Stimulated activated CD4-positive, alpha-beta T cell treated with anti-CD3 and anti-CD28 coated beads, TNF-alpha, amount 100 ng/mL, for 48 hours (primary cell): ENCODE measurements at regions not wholly inside any gene's neighbourhood (a gene's known extent, or its start where the extent isn't known, plus 50 kb on each side); places are given as distances from the start of the nearest gene placed in this dataset.
"Not testable (repeated sequence)": the region's sequence is repeated elsewhere in the genome, so short reads cannot be mapped to it uniquely, and the experiment has no call there.

Experiments
- DNase-seq, 3 donors: peaks; one replicate each; pipeline ENCODE4 v3.0.0-alpha.2; 2020; ENCODE audit warnings: low read depth in 3 of 3

DNA sequence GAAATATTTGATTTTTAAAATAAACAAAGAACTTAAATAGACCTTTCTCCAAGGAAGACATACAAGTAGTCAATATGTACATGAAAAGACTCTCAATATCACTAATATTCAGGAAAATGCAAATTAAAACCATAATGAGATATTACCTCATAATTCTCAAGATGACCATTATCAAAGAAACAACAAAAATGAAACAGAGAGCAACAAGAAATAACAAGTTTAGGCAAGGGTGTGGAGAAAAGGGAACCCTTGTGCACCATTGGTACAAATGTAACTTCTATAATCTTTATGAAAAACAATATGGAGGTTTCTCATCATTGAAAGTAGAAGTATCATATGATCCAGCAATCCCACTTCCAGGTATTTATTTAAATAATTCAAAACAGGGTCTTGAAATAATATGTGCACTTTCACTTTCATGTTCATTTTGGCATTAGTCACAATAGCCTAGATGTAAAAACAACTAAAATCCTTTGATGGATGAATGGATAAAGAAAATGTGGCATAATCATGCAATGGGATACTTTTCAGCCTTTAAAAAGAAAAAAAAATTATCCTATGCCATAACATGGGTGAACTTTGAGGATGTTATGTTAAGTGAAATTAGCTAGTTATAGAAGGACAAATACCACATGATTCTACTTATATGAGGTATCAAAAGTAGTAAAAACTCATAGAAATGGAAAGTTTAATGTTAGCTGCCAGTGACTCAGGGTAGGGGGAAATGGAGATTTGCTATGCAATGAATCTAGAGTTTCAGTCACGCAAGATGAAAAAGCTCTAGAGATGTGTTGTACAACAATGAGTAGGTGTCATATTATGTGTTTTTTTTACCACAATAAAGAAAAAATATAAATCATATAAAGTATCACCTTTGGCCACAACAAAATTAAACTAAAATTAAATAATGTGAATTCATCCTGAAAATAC is 114.5 kb upstream of the LYPLAL1 start:
- no peak for DNase-seq

DNA sequence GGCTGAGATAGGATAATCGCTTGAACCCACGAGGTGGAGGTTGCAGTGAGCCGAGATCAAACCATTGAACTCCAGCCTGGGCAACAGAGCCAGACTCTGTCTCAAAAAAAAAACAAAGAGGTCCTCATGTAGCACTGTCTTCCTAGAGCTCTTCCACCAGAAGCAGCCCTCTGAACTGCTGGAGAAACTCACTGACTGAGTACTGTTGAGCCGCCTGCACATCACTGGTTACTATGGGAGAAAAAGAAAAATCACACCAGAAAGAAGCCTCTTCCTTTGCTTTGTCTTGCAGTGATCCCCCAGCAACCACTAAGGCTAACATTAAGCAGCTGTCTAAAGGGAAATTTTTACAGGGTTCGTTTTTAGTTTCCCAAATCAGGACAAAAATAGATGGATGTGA is 112.9 kb upstream of the LYPLAL1 start:
- no peak for DNase-seq

DNA sequence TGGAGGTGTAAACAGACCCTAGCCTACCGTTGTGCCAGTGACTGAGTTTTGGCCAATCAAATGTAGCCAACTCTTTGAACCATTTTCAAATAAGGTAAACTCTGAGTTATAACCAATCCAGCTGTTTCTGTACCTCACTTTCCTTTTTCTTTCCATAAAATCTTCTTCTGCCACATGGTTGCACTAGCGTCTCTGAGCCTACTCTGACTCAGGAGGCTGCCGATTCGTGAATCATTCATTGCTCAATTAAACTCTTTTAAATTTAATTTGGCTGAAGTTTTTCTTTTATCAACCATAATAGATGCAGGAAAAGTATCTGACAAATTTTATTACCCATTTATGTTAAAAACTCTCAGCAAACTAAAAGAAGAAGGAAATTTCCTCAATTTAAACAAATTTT is 111.5 kb upstream of the LYPLAL1 start:
- no peak for DNase-seq

DNA sequence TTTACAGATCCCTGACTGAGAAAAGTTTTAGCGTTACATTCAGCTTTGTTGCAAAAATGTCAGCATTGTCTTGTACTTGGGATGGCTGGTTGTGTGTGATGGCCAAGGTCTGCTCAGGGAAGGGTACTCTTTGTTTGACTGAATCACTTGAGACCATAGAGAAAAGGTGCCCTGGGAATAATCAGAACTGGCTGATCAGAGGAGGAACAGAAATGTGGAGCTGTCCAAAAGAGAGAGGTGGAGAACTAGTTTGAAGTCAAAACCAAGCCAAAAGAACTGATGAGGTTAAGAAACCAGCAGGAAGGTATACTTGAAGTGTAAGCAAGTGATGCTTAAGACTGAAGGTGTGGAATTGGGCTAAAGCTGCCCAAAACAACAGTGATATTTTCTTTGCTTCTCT is 107.6 kb upstream of the LYPLAL1 start:
- DNase-seq: no peak

DNA sequence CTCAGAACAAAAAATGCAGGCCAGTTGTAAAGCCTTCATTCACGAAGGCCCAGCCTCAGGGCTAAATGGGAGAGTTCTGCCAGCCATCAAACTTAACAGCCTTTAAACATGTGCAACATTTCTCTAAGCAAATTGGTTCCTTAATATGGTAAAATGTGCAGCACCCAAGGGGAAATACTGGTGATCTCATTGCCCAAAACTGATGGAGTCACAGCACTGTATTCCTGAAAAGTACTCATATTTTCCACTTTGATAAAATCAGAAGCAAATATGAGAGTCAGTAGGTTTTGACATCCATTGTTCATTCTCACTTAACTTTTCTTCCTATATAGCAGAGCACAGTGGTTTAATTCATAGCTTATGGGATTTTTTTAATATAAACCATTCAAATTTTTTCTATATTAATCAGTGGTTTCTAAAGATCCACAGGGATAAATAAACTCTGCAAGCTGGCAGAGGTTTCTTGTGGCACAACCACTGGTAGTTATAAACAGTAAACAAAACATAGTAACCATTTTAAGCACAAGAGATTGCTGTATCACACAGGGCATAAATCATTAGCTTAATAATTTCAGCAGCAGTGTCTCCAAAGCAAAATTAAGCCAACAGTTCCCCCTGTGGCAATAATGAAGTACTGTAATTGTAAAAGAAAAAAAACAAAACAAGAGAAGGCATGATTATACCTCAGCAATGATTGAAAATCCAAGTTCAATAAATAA is 106.9 kb upstream of the LYPLAL1 start:
- DNase-seq: no peak

DNA sequence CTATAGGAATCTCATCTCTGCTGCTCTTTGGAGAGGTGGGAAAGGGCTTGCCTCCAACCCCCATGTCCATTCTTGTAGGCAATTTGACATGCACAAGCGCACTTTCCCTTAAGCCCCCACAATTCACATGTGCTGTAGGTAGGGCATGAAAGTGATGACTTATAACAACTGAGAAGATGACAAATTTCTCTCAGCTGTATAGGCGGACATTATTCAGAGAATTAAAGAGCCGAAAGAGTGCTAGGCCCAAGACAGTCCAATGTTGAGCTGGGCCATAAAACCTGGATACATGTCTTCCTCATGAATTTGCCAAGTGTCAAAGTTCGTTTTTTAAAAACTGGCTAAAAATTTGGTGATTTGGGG is 106.3 kb upstream of the LYPLAL1 start:
- no peak for DNase-seq

DNA sequence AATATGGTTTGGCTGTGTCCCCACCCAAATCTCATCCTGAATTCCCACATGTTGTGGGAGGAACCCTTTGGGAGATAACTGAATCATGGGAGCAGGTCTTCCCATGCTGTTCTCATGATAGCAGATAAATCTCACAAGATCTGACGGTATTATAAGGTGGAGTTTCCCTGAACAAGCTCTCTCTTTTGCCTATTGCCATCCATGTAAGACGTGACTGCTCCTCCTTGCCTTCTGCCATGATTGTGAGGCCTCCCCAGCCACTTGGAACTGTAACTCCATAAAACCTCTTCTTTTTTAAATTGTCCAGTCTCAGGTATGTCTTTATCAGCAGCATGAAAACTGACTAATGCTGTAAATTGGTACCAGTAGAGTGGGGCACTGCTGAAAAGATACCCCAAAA is 103.3 kb upstream of the LYPLAL1 start:
- not testable (repeated sequence) for DNase-seq

DNA sequence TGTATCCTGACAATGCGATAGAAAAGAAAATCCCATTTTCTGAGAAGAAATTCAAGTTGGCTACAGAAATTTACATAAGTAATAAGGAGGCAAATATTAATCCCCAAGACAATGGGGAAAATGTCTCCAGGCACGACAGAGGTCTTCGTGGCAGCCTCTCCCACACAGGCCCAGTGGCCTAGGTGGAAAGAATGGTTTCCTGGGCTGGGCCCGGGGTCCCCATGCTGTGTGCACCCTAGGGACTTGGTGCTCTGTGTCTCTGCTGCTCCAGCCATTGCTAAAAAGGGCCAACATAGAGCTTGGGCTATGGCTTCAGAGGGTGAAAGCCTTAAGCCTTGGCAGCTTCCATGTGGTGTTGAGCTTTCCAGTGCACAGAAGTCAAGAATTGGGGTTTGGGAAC is 102.5 kb upstream of the LYPLAL1 start:
- no peak for DNase-seq

DNA sequence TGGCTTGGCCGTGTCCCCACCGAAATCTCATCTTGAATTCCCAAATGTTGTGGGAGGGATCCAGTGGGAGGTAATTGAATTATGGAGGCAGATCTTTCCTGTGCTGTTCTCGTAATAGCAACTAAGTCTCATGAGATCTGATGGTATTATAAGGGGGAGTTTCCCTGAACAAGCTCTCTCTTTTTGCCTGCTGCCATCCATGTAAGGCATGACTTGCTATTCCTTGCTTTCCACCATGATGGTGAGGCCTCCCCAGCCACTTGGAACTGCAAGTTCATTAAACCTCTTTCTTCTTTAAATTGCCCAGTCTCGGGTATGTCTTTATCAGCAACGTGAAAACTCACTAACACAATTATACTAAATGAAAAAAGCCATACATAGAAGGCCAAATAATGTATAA is 101.3 kb upstream of the LYPLAL1 start:
- no peak for DNase-seq

DNA sequence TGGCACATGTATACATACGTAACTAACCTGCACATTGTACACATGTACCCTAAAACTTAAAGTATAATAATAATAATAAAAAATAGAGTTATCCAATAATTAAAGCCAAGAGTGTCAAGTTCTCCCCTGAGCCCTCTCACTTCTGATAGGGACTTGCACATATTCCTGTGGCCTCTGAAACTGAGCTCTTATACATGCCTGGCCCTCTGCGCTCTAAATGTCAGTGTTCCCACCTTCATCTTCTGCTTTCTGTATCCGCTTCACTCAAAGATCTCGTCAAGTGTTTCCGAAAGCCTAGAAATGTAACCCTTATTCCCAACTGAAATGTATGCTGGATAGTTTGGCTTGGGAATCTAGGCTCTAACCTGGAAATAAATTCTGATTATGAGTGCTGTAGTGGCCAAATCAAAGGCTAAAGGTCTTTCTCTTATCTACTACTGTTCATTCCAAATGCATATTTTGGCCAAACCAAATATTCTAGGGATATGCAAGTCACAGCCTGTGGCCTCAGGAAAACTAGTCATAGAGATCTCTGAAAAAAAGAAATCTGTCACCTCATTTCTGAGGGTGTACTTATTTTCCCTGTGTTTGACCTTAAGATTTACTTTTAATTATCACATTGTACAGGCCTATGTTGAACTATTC is 99.5 kb upstream of the LYPLAL1 start:
- no peak for DNase-seq

DNA sequence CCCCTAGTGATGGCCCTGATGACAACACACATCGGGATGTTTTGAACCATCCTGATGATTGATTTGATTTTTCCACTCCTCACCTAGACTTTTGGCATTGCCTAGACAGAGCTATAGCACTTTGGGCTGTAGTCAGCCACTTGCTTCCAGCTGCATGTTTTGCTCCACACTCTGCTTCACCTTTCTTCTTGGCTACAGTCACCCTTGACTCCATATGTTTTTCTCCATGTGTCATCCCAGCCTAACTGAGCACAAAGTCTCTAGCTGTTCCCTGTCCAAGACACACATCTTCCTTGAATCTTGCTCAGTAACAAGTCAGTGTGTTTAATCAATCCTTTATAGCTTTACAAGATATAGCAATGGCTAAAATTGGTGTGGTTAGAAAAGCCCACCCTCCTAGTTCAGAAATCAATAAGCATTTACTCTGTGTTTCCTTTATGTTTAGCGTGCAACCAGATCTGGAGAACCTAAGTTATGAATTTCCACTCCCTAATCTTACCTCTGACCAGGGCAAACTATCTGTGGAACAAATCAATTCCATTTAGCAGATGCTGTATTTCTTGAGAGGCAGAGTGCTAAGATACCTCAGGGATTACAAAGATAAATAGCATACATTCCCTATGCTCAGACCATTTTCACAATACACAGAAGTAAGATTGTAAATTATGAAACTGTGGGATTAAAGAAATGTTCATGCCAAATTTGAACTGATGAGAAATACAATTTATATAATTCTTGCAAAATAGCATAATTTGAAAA is 98.4 kb upstream of the LYPLAL1 start:
- DNase-seq: no peak

DNA sequence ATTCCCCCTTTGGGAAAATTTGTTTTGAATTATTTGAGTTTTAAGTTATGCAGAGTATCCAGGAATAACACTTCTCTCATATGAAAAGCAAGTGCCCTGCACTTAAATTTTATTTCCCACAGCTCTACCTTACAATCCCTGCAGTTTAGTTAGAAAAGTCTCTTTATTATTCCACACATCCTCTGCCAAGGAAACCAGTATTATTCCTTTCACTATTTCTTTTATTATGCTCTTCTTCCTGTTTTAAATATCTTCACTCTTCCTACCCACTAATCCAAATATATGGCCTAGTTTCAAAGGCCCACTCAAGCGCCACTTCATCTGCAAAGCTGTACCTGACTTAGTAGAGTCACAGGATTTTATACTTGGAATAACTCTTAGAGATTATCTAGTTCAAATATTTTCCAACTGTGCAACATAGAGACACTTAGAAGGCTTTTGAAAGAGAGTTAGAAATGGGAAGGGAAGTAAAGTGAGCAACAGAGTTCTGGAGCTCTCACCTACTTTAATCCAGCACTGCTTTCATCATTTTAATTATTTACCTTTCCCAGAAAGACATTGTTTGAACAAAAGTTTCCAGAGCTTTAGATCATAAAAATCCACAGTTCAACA is 97.2 kb upstream of the LYPLAL1 start:
- no peak for DNase-seq

DNA sequence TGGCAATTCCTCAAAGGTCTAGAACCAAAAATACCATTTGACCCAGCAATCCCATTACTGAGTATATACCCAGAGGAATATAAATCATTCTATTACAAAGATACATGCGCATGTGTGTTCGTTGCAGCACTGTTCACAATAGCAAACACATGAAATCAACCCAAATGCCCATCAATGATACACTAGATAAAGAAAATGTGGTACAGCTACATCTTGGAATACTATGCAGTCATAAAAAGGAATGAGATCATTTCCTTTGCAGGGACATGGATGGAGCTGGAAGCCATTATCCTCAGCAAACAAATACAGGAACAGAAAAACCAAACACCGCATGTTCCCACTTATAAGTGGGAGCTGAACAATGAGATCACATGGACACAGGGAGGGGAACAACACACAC is 95.9 kb upstream of the LYPLAL1 start:
- not testable (repeated sequence) for DNase-seq

DNA sequence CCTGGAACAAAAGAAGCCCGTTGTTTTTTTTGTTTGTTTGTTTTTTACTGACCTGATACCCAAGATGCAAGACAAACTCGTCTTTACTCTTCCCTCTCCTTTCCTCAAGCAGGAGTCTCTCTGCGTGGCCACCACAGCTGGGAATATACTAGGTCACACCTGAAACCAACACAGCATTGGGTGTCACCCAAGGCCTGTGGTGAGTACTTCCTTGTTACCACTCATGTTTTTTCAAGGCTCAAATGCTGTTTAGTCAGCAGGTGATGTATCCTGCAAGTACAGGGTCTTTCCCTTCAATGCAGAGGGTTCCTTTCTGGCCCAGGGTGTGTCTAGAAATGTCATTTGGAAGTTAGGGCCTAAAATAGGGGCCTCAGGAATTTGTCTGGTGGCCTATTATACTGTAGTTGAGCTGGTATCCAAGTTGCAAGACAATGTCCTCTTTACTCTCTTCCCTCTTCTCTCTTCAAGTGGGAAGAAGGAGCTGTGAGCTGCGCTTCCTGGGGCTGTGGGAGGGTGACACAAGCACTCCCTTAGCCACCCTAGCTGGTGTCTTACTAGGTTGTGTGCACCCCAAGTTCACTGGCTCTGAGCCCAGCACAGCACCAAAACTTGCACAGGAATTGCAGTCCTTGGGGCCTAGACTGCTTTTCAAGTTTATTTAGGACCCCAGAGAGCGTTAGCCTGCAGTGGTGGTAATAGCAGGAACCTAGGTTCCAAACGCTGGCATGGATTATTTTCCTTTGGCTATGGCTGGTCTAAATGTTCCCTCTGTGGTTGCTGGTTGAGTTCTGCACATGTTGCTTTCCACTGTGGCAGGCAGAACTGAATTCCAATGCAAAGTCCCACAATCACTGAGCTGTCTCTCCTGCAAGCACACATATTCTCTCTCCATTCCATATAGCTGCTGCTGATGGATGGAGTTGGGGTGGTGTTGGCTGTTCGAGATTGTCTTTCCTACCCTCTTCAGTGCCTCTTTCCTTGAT is 91.4 kb upstream of the LYPLAL1 start:
- DNase-seq: no peak

DNA sequence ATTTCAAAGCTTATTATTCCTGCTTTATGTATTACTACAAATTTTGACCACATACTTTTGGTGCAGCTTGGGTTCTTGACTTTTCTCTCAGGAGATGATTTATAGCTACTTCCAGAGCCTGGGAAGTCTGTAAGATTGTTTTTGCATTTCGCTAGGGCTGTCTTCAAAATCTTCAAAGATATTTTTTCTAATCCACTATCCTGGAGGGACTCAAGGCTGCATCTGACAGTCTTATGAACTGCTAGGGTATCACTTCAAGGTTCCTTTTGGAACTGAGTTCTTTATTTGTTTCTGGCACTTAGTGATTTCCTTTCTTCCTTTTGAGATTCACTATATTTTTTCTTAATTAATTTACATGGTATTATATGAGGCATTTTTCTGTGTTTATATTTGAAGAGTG is 90.0 kb upstream of the LYPLAL1 start:
- no peak for DNase-seq

DNA sequence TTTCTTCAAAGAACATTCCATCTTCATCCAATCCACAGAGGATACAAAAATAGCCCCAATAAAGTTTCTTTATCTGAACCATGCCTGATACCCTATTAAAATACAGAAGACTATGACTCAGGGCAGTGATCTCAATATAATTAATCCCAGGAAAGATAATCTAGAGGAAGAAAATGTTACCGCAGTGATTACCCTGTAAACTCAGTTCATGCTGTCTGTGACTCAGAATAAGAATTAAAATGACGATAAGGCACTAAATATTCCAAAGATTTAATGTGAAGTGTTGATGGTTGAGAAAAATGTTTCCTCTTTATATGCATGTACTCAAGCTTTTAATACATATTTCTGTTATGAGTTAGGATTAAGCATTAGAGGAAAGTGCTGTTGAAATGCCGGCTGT is 88.6 kb upstream of the LYPLAL1 start:
- no peak for DNase-seq

DNA sequence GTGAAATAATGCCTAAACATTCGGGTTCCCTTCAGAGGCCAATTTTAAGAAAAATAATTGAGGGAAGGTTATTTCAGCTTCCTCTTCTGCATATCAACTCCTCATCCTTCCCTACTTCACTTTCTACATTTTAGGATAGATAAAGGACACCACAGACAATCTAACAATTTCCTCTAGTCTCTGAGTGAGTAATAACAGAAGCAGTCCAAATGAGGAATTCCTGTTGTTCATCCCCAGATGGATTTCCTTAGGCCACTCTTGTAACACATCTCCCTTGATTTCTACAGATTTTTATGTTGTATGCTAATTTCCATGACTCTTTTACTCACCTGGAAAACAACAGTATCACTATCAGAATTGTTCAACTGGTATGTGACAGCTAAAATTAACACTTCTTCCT is 87.7 kb upstream of the LYPLAL1 start:
- DNase-seq: no peak

DNA sequence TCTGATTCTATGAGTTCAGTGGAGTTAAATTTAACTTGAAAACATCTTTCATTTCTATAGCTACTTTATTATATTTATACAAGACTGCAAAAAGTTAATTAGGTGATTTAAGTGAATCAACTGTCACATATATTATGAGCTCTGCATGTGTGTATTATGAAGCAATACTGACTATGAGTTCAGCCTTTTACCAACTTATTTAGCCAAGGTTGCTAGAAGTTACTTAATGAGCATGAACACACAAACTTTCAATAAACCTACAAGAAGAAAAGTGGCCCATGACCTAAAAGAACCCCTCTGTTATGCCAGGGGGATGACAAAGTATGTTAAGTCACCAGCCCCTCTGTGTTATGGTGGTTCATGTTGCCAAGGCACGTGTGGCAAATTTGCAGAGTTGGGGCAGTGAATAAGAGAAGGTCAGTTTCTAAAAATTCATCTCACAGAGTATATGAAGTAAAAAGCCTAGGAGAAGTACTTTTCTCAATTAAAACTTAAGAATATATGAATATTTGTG is 86.7 kb upstream of the LYPLAL1 start:
- no peak for DNase-seq

DNA sequence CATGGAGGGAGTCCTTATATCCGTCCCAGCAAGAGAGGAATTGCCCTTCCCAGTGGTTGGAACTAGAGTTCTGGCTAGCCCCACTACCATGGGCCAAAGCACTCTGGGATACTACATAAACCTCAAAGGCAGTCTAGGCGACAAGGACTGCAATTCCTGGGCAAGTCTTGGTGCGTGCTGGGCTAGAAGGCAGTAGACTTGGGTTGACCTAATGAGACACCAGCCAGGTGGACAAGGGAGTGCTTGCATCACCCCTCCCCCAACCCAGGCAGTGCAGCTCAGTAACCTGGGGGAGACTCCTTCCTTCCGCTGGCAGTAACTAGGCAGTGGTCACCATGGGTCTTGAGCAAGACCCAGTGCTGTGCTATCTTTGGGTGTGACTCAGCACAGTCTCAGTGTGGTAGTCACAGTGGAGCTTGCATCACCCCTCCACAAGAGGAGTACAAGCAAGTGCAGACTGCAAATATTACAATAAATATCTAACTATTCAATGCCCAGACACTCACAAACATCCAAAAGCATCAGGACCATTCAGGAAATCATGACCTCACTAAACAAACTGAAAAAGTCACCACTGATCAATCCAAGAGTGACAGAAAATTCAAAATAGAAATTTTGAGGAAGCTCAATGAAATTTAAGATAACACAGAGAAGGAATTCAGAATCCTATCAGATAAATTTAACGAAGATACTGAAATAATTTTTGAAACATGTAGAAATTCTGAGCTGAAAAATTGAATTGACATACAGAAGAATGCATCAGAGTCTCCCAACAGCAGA is 84.7 kb upstream of the LYPLAL1 start:
- DNase-seq: no peak
